ENCODE measurements at regions not wholly inside any gene's neighbourhood (a gene's known extent, or its start where the extent isn't known, plus 50 kb on each side); places are given as distances from the start of the nearest gene placed in this dataset.

DNA sequence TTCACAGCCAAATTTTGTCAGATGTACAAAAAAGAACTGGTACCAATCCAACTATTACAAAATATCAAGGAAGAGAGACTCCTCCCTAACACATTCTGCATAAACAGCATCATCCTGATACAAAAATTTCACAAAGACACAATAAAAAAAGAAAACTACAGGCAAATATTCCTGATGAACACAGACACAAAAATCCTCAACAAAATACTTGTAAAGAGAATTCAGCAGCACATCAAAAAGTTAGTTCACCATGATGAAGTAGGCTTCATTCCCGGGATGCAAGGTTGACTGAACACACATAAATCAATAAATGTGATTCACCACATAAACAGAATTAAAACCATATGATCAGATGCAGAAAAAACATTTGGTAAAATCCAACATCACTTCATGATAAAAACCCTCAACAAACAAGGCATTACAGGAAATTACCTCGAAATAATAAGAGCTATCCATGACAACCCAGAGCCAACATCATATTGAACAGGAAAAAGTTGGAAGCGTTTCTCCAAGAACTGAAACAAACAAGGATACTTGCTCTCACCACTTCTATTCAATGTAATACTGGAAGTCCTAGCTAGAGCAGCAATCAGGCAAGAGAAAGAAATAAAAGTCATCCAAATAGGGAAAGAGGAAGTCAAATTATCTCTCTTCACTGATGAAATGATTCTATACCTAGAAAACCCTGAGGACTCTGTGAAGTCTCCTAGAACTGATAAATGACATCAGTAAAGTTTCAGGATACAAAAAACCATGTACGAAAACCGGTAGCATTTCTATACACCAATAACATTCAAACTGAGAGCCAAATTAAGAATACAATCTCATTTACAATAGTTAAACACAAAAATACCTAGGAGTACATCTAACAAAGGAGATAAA, 223.1 kb downstream of the REEP3 start:
- TF ChIP-seq EZH2phosphoT487 (IDR thresholded peaks at IDR 0.05; ENCODE audit: low read depth) (no peak), CTCF (IDR thresholded peaks at IDR 0.05; ENCODE audit: low read depth, low read length) (no peak)
- Histone ChIP-seq H3K4me3 (ENCODE audit: low read length) (no peak overlapping the region), H3K4me2 (ENCODE audit: low read length) (no peak overlapping the region), H3K9ac (ENCODE audit: low read length) (no peak overlapping the region), H3K27me3 (ENCODE audit: low read depth, low read length) (no peaks in the 10 kb centered on the region), H4K20me1 (ENCODE audit: insufficient read depth, low read length) (no peaks in the 10 kb centered on the region), H3K36me3 (replicated peaks; ENCODE audit: low read depth, low read length) (no peaks in the 10 kb centered on the region), H3K9me3 (ENCODE audit: insufficient read depth, low read length) (no peaks in the 10 kb centered on the region), H2AFZ (ENCODE audit: low read depth, low read length) (no peak overlapping the region), H3K27ac (ENCODE audit: low read length) (no peak overlapping the region), H3K79me2 (ENCODE audit: low read length) (no peaks in the 10 kb centered on the region), H3K4me1 (ENCODE audit: low read length) (no peaks in the 10 kb centered on the region)

DNA sequence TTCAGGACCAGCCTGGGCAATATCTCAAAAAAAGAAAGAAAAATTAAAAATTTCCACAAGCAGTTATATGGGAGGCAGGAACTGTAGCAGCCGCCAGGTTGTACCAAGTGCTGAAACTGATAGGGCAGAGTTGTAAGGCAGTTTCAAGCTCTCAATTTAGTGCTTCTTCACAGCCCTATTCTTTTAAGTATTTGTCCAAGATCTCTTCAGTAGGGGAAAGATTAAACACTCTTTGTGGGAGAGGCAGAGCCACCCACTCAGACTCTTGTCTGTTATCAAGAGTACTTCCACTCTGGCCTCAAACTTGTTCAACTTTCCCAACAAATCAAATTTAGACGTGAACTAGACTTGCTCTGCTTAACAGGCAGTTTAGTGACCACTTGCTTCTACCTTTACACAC, 228.7 kb downstream of the REEP3 start:
- Histone ChIP-seq H3K27ac (ENCODE audit: low read length) (no peak overlapping the region), H3K27me3 (ENCODE audit: low read depth, low read length) (no peaks in the 10 kb centered on the region), H3K4me2 (ENCODE audit: low read length) (no peak overlapping the region), H3K79me2 (ENCODE audit: low read length) (no peaks in the 10 kb centered on the region), H3K9ac (ENCODE audit: low read length) (no peak overlapping the region), H3K4me1 (ENCODE audit: low read length) (no peaks in the 10 kb centered on the region), H3K4me3 (ENCODE audit: low read length) (no peak overlapping the region), H3K36me3 (replicated peaks; ENCODE audit: low read depth, low read length) (no peaks in the 10 kb centered on the region), H3K9me3 (ENCODE audit: insufficient read depth, low read length) (no peaks in the 10 kb centered on the region), H2AFZ (ENCODE audit: low read depth, low read length) (no peak overlapping the region), H4K20me1 (ENCODE audit: insufficient read depth, low read length) (no peaks in the 10 kb centered on the region)
- TF ChIP-seq CTCF (IDR thresholded peaks at IDR 0.05; ENCODE audit: low read depth, low read length) (no peak), EZH2phosphoT487 (IDR thresholded peaks at IDR 0.05; ENCODE audit: low read depth) (no peak)

GRCh38 chr10:63751836-63752235, 230.6 kb downstream of the REEP3 start:
- TF ChIP-seq EZH2phosphoT487 (IDR thresholded peaks at IDR 0.05; ENCODE audit: low read depth) (no peak), CTCF (IDR thresholded peaks at IDR 0.05; ENCODE audit: low read depth, low read length) (no peak)
- no peaks in the 10 kb centered on the region for H3K9me3 ChIP-seq (ENCODE audit: insufficient read depth, low read length)
- H3K4me1 ChIP-seq (ENCODE audit: low read length), result no peaks in the 10 kb centered on the region
- no peaks in the 10 kb centered on the region for H3K27me3 ChIP-seq (ENCODE audit: low read depth, low read length)
- H3K4me2 ChIP-seq (ENCODE audit: low read length), result no peak overlapping the region
- no peaks in the 10 kb centered on the region for H3K79me2 ChIP-seq (ENCODE audit: low read length)
- H3K9ac ChIP-seq (ENCODE audit: low read length), result no peak overlapping the region
- no peak overlapping the region for H2AFZ ChIP-seq (ENCODE audit: low read depth, low read length)
- H3K27ac ChIP-seq (ENCODE audit: low read length), result no peak overlapping the region
- H4K20me1 ChIP-seq (ENCODE audit: insufficient read depth, low read length), result no peaks in the 10 kb centered on the region
- H3K36me3 ChIP-seq (replicated peaks; ENCODE audit: low read depth, low read length), result no peaks in the 10 kb centered on the region
- no peak overlapping the region for H3K4me3 ChIP-seq (ENCODE audit: low read length)

GRCh38 chr10:63752318-63752717, 231.1 kb downstream of the REEP3 start:
- H3K9ac ChIP-seq (ENCODE audit: low read length), result no peak overlapping the region
- H3K79me2 ChIP-seq (ENCODE audit: low read length), result no peaks in the 10 kb centered on the region
- TF ChIP-seq CTCF (IDR thresholded peaks at IDR 0.05; ENCODE audit: low read depth, low read length) (no peak), EZH2phosphoT487 (IDR thresholded peaks at IDR 0.05; ENCODE audit: low read depth) (no peak)
- H3K36me3 ChIP-seq (replicated peaks; ENCODE audit: low read depth, low read length), result no peaks in the 10 kb centered on the region
- no peaks in the 10 kb centered on the region for H3K9me3 ChIP-seq (ENCODE audit: insufficient read depth, low read length)
- no peaks in the 10 kb centered on the region for H3K4me1 ChIP-seq (ENCODE audit: low read length)
- H3K4me2 ChIP-seq (ENCODE audit: low read length), result no peak overlapping the region
- H3K27ac ChIP-seq (ENCODE audit: low read length), result no peak overlapping the region
- no peaks in the 10 kb centered on the region for H4K20me1 ChIP-seq (ENCODE audit: insufficient read depth, low read length)
- no peaks in the 10 kb centered on the region for H3K27me3 ChIP-seq (ENCODE audit: low read depth, low read length)
- H3K4me3 ChIP-seq (ENCODE audit: low read length), result no peak overlapping the region
- no peak overlapping the region for H2AFZ ChIP-seq (ENCODE audit: low read depth, low read length)
